Liver (tissue), 8 donors: ENCODE measurements at regions not wholly inside any gene's neighbourhood (a gene's known extent, or its start where the extent isn't known, plus 50 kb on each side); places are given as distances from the start of the nearest gene placed in this dataset.

ENCODE experiments used
- DNase-seq: peaks from one replicate; pipeline ENCODE4 v3.0.0-alpha.2; 2017; ENCODE audit warnings: low spot score
- H3K27ac ChIP-seq, 2 donors: one replicate each; pipeline ENCODE4 v1.7.0; 2013; ENCODE audit warnings: inconsistent platforms in 2 of 2, low read length in 2 of 2, control low read depth in 1 of 2, low read depth in 1 of 2, mild to moderate bottlenecking in 1 of 2
- H3K27me3 ChIP-seq, 4 donors: one replicate each; pipeline versions ENCODE4 v1.6.1 to v1.7.0; 2013; ENCODE audit warnings: low read length in 3 of 4, inconsistent platforms in 1 of 4, mild to moderate bottlenecking in 1 of 4, moderate library complexity in 1 of 4; ENCODE audit not compliant: control insufficient read depth in 4 of 4, insufficient read depth in 4 of 4
- H3K36me3 ChIP-seq, 4 donors: one replicate each; pipeline versions ENCODE4 v1.6.1 to v1.7.0; 2013; ENCODE audit warnings: low read length in 3 of 4, mild to moderate bottlenecking in 3 of 4, low read depth in 1 of 4, moderate library complexity in 1 of 4; ENCODE audit not compliant: control insufficient read depth in 4 of 4, insufficient read depth in 3 of 4
- H3K4me1 ChIP-seq, 4 donors: one replicate each; pipeline versions ENCODE4 v1.6.1 to v1.7.0; 2013; ENCODE audit warnings: low read length in 3 of 4, mild to moderate bottlenecking in 3 of 4, moderate library complexity in 1 of 4; ENCODE audit not compliant: control insufficient read depth in 4 of 4, insufficient read depth in 4 of 4
- H3K4me3 ChIP-seq, 3 donors: one replicate each; pipeline versions ENCODE4 v1.6.1 to v1.7.0; 2013; ENCODE audit warnings: low read length in 3 of 3, control low read depth in 1 of 3, low read depth in 1 of 3, mild to moderate bottlenecking in 1 of 3
- H3K9ac ChIP-seq, 2 donors: one replicate each; pipeline ENCODE4 v1.7.0; 2013; ENCODE audit warnings: low read length in 2 of 2, mild to moderate bottlenecking in 2 of 2, moderate library complexity in 2 of 2, control low read depth in 1 of 2, low read depth in 1 of 2
- H3K9me3 ChIP-seq, 4 donors: one replicate each; pipeline versions ENCODE4 v1.6.1 to v1.7.0; 2013; ENCODE audit warnings: low read length in 3 of 4; ENCODE audit not compliant: control insufficient read depth in 4 of 4
- EGR1 ChIP-seq, 2 donors: IDR thresholded peaks; 2 replicates each; pipeline ENCODE4 v1.6.1; 2016 to 2018; ENCODE audit warnings: antibody characterized with exemption in 2 of 2, low read depth in 2 of 2
- FOXA1 ChIP-seq: IDR thresholded peaks from 2 replicates; pipeline ENCODE4 v1.6.1; 2016; ENCODE audit warnings: antibody characterized with exemption
- FOXA2 ChIP-seq: IDR thresholded peaks from 2 replicates; pipeline ENCODE4 v1.6.1; 2016; ENCODE audit warnings: antibody characterized with exemption
- GABPA ChIP-seq, 2 donors: IDR thresholded peaks in 1 of 2; conservative IDR thresholded peaks in 1 of 2; 2 replicates each; pipeline ENCODE4 v1.6.1; 2016; ENCODE audit warnings: antibody characterized with exemption in 2 of 2, mild to moderate bottlenecking in 1 of 2, moderate library complexity in 1 of 2
- HNF4A ChIP-seq, 2 donors: conservative IDR thresholded peaks; 2 replicates each; pipeline ENCODE4 v1.6.1; 2016; ENCODE audit warnings: antibody characterized with exemption in 2 of 2, mild to moderate bottlenecking in 2 of 2
- HNF4G ChIP-seq: IDR thresholded peaks from 2 replicates; pipeline ENCODE4 v1.6.1; 2016; ENCODE audit warnings: antibody characterized with exemption
- JUND ChIP-seq, 2 donors: IDR thresholded peaks; 2 replicates each; pipeline ENCODE4 v1.6.1; 2016; ENCODE audit warnings: antibody characterized with exemption in 2 of 2
- NR2F2 ChIP-seq: IDR thresholded peaks from 2 replicates; pipeline ENCODE4 v1.6.1; 2016; ENCODE audit warnings: antibody characterized with exemption
- RAD21 ChIP-seq, 2 donors: IDR thresholded peaks; 2 replicates each; pipeline ENCODE4 v1.6.1; 2016; ENCODE audit warnings: antibody characterized with exemption in 2 of 2, mild to moderate bottlenecking in 2 of 2
- RXRA ChIP-seq, 2 donors: IDR thresholded peaks; 2 replicates each; pipeline ENCODE4 v1.6.1; 2017 to 2018; ENCODE audit warnings: antibody characterized with exemption in 2 of 2, mild to moderate bottlenecking in 1 of 2
- SP1 ChIP-seq: IDR thresholded peaks from 2 replicates; pipeline ENCODE4 v1.6.1; 2018; ENCODE audit warnings: antibody characterized with exemption, mild to moderate bottlenecking
- TAF1 ChIP-seq: conservative IDR thresholded peaks from 2 replicates; pipeline ENCODE4 v1.6.1; 2016; ENCODE audit warnings: antibody characterized with exemption, mild to moderate bottlenecking
- YY1 ChIP-seq: IDR thresholded peaks from 2 replicates; pipeline ENCODE4 v1.6.1; 2016; ENCODE audit warnings: antibody characterized with exemption, mild to moderate bottlenecking
- ZBTB33 ChIP-seq: IDR thresholded peaks from 2 replicates; pipeline ENCODE4 v1.6.1; 2016; ENCODE audit warnings: antibody characterized with exemption
- WGBS: extraction: QIAGEN DNeasy Blood & Tissue Kit; methylation state at CpG from one replicate; pipeline ENCODE4 v1.1.7; 2013; 5-methylcytosine and 5-hydroxymethylcytosine counted together
- TF ChIP-seq, protein P1 (sequence below): fragments of 150-350 bp; IDR thresholded peaks from 2 replicates; pipeline ENCODE4 v1.5.1; 2017; ENCODE audit warnings: improper control_type of control experiment, low read depth, low read length; ENCODE audit not compliant: missing input control
- TF ChIP-seq, protein P2 (sequence below): IDR thresholded peaks from 2 replicates; pipeline ENCODE4 v1.6.1; 2016; ENCODE audit warnings: antibody characterized with exemption
- TF ChIP-seq, protein P3 (sequence below): IDR thresholded peaks from 2 replicates; pipeline ENCODE4 v1.6.1; 2016; ENCODE audit warnings: antibody characterized with exemption, mild to moderate bottlenecking
- TF ChIP-seq, protein P4 (sequence below): IDR thresholded peaks from 2 replicates; pipeline ENCODE4 v1.6.1; 2016; ENCODE audit warnings: antibody characterized with exemption
- donor health status: healthy.
- donor health status: healthy.
- donor health status: healthy.
- donor health status: healthy.
- donor health status: healthy.

DNA sequence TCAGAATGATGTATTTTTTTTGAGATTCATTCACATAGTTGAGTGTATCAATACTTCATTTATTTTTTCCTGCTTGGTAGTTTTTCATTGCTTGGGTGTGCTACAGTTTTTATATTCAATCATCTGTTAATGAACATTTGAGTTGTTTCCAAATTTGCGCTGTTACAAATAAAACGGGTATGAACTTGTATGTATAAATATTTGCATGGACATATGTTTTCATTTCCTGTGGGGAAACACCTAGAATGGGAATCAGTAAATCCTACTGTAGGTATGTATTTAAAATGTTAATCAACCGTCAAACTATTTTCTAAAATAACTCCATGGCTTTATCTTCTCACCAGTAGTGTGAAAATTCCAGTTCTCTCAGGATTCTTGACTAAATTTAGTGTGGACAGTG is 826.3 kb downstream of the EFNB2 start:
- WGBS, result 77% methylated on average over 3 of the region's 3 CpGs
- H3K27me3 ChIP-seq, result no peaks in the 10 kb centered on the region
- TF ChIP-seq, protein P1, sequence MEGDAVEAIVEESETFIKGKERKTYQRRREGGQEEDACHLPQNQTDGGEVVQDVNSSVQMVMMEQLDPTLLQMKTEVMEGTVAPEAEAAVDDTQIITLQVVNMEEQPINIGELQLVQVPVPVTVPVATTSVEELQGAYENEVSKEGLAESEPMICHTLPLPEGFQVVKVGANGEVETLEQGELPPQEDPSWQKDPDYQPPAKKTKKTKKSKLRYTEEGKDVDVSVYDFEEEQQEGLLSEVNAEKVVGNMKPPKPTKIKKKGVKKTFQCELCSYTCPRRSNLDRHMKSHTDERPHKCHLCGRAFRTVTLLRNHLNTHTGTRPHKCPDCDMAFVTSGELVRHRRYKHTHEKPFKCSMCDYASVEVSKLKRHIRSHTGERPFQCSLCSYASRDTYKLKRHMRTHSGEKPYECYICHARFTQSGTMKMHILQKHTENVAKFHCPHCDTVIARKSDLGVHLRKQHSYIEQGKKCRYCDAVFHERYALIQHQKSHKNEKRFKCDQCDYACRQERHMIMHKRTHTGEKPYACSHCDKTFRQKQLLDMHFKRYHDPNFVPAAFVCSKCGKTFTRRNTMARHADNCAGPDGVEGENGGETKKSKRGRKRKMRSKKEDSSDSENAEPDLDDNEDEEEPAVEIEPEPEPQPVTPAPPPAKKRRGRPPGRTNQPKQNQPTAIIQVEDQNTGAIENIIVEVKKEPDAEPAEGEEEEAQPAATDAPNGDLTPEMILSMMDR, result no peak
- TF ChIP-seq TAF1 (no peak), FOXA1 (no peak)
- H3K4me3 ChIP-seq, result no peak overlapping the region
- no peak overlapping the region for H3K27ac ChIP-seq
- no peaks in the 10 kb centered on the region for H3K9me3 ChIP-seq
- H3K36me3 ChIP-seq, result peaks cover 0 to 1% (median 0%) of the 10 kb centered on the region in 4 donors
- H3K9ac ChIP-seq, result no peak overlapping the region
- H3K4me1 ChIP-seq, result no peaks in the 10 kb centered on the region
- no peak for DNase-seq

DNA sequence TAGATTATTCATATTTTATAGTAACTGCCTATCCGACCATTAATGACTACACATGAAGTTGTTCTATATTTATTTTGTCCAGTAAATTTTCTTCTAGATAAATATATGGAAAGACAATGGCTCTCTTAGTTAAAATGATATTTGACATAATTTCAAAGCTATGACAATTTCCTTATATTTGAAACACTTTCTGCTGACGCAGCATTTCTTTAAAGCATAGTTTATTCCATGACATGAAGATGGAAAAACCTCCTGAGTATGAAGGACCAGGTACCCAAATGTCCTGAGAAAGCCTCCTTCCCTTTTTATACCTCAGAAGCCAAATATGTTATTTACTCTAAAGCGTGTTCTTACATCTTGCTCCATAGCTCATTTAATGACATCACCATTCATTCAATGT is 831.6 kb downstream of the EFNB2 start:
- no peak overlapping the region for H3K27ac ChIP-seq
- H3K27me3 ChIP-seq, result no peaks in the 10 kb centered on the region
- H3K4me3 ChIP-seq, result no peak overlapping the region
- DNase-seq, result no peak
- no peak overlapping the region for H3K9ac ChIP-seq
- H3K4me1 ChIP-seq, result no peaks in the 10 kb centered on the region
- 86% methylated on average over 3 of the region's 3 CpGs for whole genome bisulfite sequencing
- no peaks in the 10 kb centered on the region for H3K9me3 ChIP-seq
- no peak for TF ChIP-seq RXRA (IDR thresholded peaks at IDR 0.05)
- TF ChIP-seq RAD21 (IDR thresholded peaks at IDR 0.05), result no peak
- TF ChIP-seq HNF4G, result no peak
- TF ChIP-seq, protein P2, sequence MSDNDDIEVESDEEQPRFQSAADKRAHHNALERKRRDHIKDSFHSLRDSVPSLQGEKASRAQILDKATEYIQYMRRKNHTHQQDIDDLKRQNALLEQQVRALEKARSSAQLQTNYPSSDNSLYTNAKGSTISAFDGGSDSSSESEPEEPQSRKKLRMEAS, result no peak
- no peak for TF ChIP-seq TAF1
- TF ChIP-seq SP1, result no peak
- no peak for TF ChIP-seq NR2F2
- TF ChIP-seq FOXA2, result no peak
- TF ChIP-seq EGR1 (IDR thresholded peaks at IDR 0.05; ENCODE audit: low read depth in 2 of 2), result no peak
- no peak for TF ChIP-seq JUND (IDR thresholded peaks at IDR 0.05)
- no peak for TF ChIP-seq FOXA1
- TF ChIP-seq, protein P3, sequence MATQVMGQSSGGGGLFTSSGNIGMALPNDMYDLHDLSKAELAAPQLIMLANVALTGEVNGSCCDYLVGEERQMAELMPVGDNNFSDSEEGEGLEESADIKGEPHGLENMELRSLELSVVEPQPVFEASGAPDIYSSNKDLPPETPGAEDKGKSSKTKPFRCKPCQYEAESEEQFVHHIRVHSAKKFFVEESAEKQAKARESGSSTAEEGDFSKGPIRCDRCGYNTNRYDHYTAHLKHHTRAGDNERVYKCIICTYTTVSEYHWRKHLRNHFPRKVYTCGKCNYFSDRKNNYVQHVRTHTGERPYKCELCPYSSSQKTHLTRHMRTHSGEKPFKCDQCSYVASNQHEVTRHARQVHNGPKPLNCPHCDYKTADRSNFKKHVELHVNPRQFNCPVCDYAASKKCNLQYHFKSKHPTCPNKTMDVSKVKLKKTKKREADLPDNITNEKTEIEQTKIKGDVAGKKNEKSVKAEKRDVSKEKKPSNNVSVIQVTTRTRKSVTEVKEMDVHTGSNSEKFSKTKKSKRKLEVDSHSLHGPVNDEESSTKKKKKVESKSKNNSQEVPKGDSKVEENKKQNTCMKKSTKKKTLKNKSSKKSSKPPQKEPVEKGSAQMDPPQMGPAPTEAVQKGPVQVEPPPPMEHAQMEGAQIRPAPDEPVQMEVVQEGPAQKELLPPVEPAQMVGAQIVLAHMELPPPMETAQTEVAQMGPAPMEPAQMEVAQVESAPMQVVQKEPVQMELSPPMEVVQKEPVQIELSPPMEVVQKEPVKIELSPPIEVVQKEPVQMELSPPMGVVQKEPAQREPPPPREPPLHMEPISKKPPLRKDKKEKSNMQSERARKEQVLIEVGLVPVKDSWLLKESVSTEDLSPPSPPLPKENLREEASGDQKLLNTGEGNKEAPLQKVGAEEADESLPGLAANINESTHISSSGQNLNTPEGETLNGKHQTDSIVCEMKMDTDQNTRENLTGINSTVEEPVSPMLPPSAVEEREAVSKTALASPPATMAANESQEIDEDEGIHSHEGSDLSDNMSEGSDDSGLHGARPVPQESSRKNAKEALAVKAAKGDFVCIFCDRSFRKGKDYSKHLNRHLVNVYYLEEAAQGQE, result no peak
- TF ChIP-seq ZBTB33, result no peak
- TF ChIP-seq YY1, result no peak
- no peak for TF ChIP-seq GABPA (IDR thresholded peaks at IDR 0.05 in 1 of 2, conservative IDR thresholded peaks at IDR 0.05 in 1 of 2)
- TF ChIP-seq, protein P4, sequence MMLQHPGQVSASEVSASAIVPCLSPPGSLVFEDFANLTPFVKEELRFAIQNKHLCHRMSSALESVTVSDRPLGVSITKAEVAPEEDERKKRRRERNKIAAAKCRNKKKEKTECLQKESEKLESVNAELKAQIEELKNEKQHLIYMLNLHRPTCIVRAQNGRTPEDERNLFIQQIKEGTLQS, result no peak
- TF ChIP-seq HNF4A (conservative IDR thresholded peaks at IDR 0.05), result no peak
- TF ChIP-seq, protein P1, result no peak
- H3K36me3 ChIP-seq, result peaks cover 0 to 1% (median 0%) of the 10 kb centered on the region in 4 donors
